ENCODE measurements at regions not wholly inside any gene's neighbourhood (a gene's known extent, or its start where the extent isn't known, plus 50 kb on each side); places are given as distances from the start of the nearest gene placed in this dataset.

GRCh38 chr7:128591705-128592104 is 80.4 kb upstream of the GARIN1A start:
- TF ChIP-seq POLR2AphosphoS5 (IDR thresholded peaks at IDR 0.05) (no peak), EP300 (IDR thresholded peaks at IDR 0.05) (no peak), CTCF (IDR thresholded peaks at IDR 0.05) (no peak)

Measured in gastroesophageal sphincter (tissue), 3 donors.